Nephron (organoid): ENCODE measurements at regions not wholly inside any gene's neighbourhood (a gene's known extent, or its start where the extent isn't known, plus 50 kb on each side); places are given as distances from the start of the nearest gene placed in this dataset.

Experiments
- H3K27ac Mint-ChIP-seq, 3 experiments: 2 replicates each; pipeline ENCODE4 v1.8.0; 2020; ENCODE audit warnings: mixed read lengths in 3 of 3, mild to moderate bottlenecking in 2 of 3, moderate library complexity in 1 of 3
- H3K27me3 Mint-ChIP-seq: 2 replicates; pipeline ENCODE4 v1.8.0; 2021; ENCODE audit warnings: low read depth, mild to moderate bottlenecking, moderate library complexity, mixed read lengths
- H3K36me3 Mint-ChIP-seq: 2 replicates; pipeline ENCODE4 v1.8.0; 2020; ENCODE audit warnings: low read depth, mixed read lengths
- H3K4me1 Mint-ChIP-seq: 2 replicates; pipeline ENCODE4 v1.8.0; 2020; ENCODE audit warnings: mixed read lengths
- H3K4me3 Mint-ChIP-seq, 3 experiments: 2 replicates each; pipeline ENCODE4 v1.8.0; 2020; ENCODE audit warnings: mild to moderate bottlenecking in 3 of 3, mixed read lengths in 3 of 3, moderate library complexity in 2 of 3
- H3K9me3 Mint-ChIP-seq: 2 replicates; pipeline ENCODE4 v1.8.0; 2020; ENCODE audit warnings: mixed read lengths
- TF ChIP-seq, protein P1 (sequence below), 3 experiments: fragments of 200-600 bp; sonication (generic); IDR thresholded peaks; one replicate each; pipeline ENCODE4 v1.5.0; 2021; ENCODE audit warnings: antibody characterized with exemption in 3 of 3; ENCODE audit not compliant: unreplicated experiment in 3 of 3

DNA sequence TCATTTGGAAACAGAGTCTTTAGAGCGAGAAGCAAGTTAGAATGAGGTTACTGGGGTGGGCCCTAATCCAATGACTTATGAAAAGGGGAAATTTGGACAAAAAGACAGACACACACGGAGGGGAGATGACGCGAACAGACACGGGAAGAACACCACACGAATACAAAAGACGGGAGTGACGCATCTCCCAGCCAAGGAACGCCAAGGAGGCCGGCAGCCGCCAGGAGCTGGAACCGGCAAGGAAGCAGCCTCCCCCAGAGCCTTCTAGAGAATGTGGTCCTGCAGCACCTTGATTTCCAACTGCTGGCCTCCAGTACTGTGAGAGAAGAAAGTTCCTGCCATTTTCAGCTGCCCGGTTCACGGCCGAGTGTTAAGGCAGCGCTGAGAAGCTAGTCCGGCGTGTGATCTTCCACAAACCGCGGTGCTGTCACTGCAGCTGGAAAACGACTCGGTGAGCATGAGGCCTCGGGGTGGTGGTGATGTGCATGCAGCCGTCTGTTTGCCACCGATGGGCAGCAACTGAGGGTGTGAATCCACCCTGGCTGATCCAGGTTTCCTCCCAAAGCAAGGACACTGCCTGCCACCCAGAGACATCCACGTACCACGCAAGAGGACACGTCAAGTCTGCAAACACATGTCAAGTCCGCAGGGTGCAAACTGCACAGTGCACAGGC is 124.5 kb downstream of the NCOR2 start:
- Mint-ChIP-seq H3K36me3 (peaks cover 44% of the 10 kb centered on the region), H3K9me3 (no peaks in the 10 kb centered on the region), H3K4me3 (no peak overlapping the region), H3K27me3 (no peaks in the 10 kb centered on the region), H3K27ac (peak overlapping the region; percentile 42 to 60 (median 53)), H3K4me1 (peaks cover 52% of the 10 kb centered on the region)
- TF ChIP-seq, protein P1, sequence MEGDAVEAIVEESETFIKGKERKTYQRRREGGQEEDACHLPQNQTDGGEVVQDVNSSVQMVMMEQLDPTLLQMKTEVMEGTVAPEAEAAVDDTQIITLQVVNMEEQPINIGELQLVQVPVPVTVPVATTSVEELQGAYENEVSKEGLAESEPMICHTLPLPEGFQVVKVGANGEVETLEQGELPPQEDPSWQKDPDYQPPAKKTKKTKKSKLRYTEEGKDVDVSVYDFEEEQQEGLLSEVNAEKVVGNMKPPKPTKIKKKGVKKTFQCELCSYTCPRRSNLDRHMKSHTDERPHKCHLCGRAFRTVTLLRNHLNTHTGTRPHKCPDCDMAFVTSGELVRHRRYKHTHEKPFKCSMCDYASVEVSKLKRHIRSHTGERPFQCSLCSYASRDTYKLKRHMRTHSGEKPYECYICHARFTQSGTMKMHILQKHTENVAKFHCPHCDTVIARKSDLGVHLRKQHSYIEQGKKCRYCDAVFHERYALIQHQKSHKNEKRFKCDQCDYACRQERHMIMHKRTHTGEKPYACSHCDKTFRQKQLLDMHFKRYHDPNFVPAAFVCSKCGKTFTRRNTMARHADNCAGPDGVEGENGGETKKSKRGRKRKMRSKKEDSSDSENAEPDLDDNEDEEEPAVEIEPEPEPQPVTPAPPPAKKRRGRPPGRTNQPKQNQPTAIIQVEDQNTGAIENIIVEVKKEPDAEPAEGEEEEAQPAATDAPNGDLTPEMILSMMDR (IDR thresholded peaks at IDR 0.05; ENCODE audit: unreplicated experiment in 3 of 3) = no peak

DNA sequence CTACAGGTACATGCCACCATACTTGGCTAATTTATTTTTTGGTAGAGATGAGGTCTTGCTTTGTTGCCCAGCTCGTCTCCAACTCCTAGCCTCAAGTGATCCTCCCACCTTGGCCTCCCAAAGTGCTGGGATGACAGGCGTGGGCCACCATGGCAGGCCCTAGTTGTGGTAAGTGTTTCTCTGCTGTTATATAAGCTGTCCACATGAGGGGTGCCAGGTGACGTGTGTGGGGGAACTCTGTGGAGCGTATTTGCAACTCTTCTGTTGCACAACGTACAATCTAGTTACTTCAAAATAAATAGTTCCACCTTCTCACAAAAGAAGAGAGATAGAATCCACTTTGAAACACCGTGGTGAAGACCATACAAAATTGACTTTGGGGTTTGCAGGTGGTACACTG is 125.1 kb downstream of the NCOR2 start:
- H3K4me3 Mint-ChIP-seq = no peak overlapping the region
- H3K27ac Mint-ChIP-seq = peak overlapping the region; percentile 42 to 60 (median 53)
- no peaks in the 10 kb centered on the region for H3K9me3 Mint-ChIP-seq
- H3K27me3 Mint-ChIP-seq = no peaks in the 10 kb centered on the region
- H3K4me1 Mint-ChIP-seq = peaks cover 52% of the 10 kb centered on the region
- H3K36me3 Mint-ChIP-seq = peaks cover 41% of the 10 kb centered on the region
- TF ChIP-seq, protein P1 (IDR thresholded peaks at IDR 0.05; ENCODE audit: unreplicated experiment in 3 of 3) = no peak

DNA sequence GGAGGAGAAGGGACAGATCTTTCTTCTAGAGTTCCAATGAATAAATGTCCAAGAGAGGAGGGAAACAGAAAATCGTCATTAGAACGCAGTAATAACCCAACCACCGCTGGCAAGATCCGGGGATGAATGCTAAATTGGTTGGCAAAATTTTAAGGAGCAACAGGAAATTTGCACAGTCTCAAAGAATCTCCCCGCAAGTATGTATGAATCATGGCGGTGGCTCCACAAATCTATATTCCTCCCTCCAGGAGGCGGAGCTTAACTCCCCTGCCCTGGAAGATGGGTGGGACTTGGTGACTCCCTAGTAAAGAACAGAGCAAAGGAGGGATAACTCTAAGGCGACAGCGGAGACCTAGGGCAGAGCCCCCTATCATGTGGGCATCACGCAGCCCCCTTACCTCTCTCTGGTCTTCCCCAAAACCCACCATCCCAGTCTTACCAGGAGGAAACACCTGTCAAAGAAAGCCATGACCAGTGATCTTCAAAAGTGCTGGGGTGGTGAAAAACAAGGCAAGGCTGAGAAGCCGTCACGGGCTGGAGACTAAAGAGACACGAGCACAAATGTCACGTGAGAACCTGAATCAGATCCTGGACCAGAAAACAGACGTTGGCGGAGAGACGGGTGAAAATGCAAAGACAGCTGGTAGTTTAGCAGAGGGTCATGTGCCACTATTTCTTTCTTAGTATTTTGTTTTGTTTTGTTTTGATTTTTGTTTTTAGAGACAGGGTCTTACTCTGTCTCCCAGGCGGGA is 125.8 kb downstream of the NCOR2 start:
- TF ChIP-seq, protein P1 (IDR thresholded peaks at IDR 0.05; ENCODE audit: unreplicated experiment in 3 of 3) = no peak
- H3K9me3 Mint-ChIP-seq = no peaks in the 10 kb centered on the region
- H3K27ac Mint-ChIP-seq = peak overlapping the region; percentile 28 to 86 (median 60)
- no peak overlapping the region for H3K4me3 Mint-ChIP-seq
- H3K36me3 Mint-ChIP-seq = peaks cover 38% of the 10 kb centered on the region
- no peaks in the 10 kb centered on the region for H3K27me3 Mint-ChIP-seq
- H3K4me1 Mint-ChIP-seq = peaks cover 52% of the 10 kb centered on the region

DNA sequence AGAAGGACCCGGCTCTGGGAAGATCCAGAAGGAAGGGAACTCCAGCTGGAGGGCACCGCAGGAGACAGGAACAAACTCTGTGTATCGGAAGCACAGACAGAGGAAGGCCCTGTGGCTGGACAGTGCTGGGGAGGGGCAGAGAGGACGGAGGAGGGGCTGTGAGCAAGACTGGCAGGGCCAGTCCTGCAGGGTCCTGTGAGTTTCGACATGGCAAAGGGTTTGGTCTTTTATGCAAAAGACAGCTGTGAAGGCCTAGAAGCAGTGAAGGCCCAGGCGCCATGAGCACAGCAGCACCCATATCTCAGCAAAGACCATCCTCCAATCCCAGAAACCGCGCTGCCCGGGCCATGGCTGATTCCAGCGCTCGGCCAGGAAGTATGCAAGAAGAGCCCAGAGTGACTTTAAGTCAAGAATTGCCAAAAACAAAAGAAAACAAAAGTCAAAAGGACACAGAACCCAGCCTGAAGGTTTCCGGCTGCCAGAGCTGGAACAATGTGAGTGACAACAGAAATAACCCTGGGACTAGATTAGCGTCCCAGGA is 126.5 kb downstream of the NCOR2 start:
- TF ChIP-seq, protein P1 (IDR thresholded peaks at IDR 0.05; ENCODE audit: unreplicated experiment in 3 of 3) = no peak
- peaks cover 36% of the 10 kb centered on the region for H3K36me3 Mint-ChIP-seq
- H3K27ac Mint-ChIP-seq = peak overlapping the region; percentile 58 to 86 (median 60)
- peaks cover 52% of the 10 kb centered on the region for H3K4me1 Mint-ChIP-seq
- H3K27me3 Mint-ChIP-seq = no peaks in the 10 kb centered on the region
- no peak overlapping the region for H3K4me3 Mint-ChIP-seq
- H3K9me3 Mint-ChIP-seq = no peaks in the 10 kb centered on the region

DNA sequence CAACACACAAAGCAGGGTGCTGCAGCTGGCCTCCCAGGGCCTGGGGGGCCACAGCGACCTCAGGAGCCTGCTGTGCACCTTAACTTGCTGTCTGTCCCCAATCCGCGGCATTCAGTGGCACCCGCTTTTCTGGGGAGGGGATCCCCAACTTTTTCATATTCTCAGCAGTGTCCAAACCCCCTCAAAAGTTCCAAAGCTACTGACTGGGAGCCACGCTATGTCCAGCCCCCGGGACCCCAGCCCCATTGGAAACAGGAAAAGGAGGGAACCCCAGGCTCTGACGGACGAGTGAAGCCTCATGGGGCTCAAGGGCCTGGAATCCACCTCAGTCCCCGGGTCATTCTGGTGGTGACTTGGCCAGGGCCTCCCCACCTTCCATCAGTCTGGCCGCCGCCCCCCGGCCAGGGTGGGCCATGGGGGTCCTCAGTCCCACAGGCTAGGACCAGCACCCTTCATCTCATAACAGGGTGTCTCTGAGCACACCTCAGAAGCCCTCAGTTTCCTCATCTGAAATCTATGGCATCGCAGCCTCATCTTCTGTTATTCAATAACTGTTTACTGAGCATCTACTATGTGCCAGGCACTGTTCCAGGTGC is 127.3 kb downstream of the NCOR2 start:
- Mint-ChIP-seq H3K36me3 (peaks cover 31% of the 10 kb centered on the region), H3K4me3 (no peak overlapping the region), H3K27me3 (no peaks in the 10 kb centered on the region), H3K9me3 (no peaks in the 10 kb centered on the region), H3K4me1 (peaks cover 53% of the 10 kb centered on the region), H3K27ac (peak overlapping the region in 2 of 3 experiments; percentile 58 to 60)
- TF ChIP-seq, protein P1 (IDR thresholded peaks at IDR 0.05; ENCODE audit: unreplicated experiment in 3 of 3) = no peak
